Spleen (tissue), 7 donors: ENCODE measurements at regions not wholly inside any gene's neighbourhood (a gene's known extent, or its start where the extent isn't known, plus 50 kb on each side); places are given as distances from the start of the nearest gene placed in this dataset.
"Not testable (repeated sequence)": the region's sequence is repeated elsewhere in the genome, so short reads cannot be mapped to it uniquely, and the experiment has no call there.

Experiments
- CTCF ChIP-seq, 11 experiments: fragments of 200-600 bp in 7 of 11; fragments of 450-650 bp in 4 of 11; sonication (generic) in 4 of 11; IDR thresholded peaks in 8 of 11; conservative IDR thresholded peaks in 3 of 11; 1 replicate in 7 of 11; 2 replicates in 4 of 11; pipeline versions ENCODE4 v1.4.0 to v1.8.0; 2016 to 2021; ENCODE audit warnings: antibody characterized with exemption in 11 of 11, inconsistent platforms in 4 of 11, mild to moderate bottlenecking in 1 of 11
- POLR2A ChIP-seq, 3 donors: fragments of 450-650 bp; IDR thresholded peaks; one replicate each; pipeline ENCODE4 v1.5.1; 2017; ENCODE audit warnings: antibody characterized with exemption in 3 of 3, mild to moderate bottlenecking in 1 of 3
- POLR2AphosphoS5 ChIP-seq, 3 donors: sonication (generic); formaldehyde crosslinking; IDR thresholded peaks; one replicate each; pipeline ENCODE4 v1.5.1; 2017; ENCODE audit warnings: antibody characterized with exemption in 3 of 3
- donor health status: DM: no; HTN: no; CAD: no; lungs with moderate emphysema.
- donor health status: DM: no; HTN: no; CAD: no.
- donor health status: DM: no; HTN: no; CAD: no.

- TF ChIP-seq CTCF (IDR thresholded peaks at IDR 0.05 in 8 of 11, conservative IDR thresholded peaks at IDR 0.05 in 3 of 11); POLR2A (IDR thresholded peaks at IDR 0.05); POLR2AphosphoS5 (IDR thresholded peaks at IDR 0.05): not testable (repeated sequence)
Observed at GRCh38 chr1:228847451-228847850, 112.2 kb downstream of the RHOU start.
